Skeletal muscle satellite cell (primary cell): ENCODE measurements at regions not wholly inside any gene's neighbourhood (a gene's known extent, or its start where the extent isn't known, plus 50 kb on each side); places are given as distances from the start of the nearest gene placed in this dataset.
A peak's percentile ranks its signal among the peaks of the same experiment; 100 is the strongest.

ENCODE experiments used
- H3K27me3 ChIP-seq: 2 replicates; pipeline ENCODE4 v1.7.0; 2013; ENCODE audit warnings: low read length; ENCODE audit not compliant: control insufficient read depth, insufficient read depth
- H3K36me3 ChIP-seq: 2 replicates; pipeline ENCODE4 v1.7.0; 2013; ENCODE audit warnings: mild to moderate bottlenecking, control low read depth, low read length; ENCODE audit not compliant: insufficient read depth
- H3K4me1 ChIP-seq: 2 replicates; pipeline ENCODE4 v1.7.0; 2013; ENCODE audit warnings: low read length; ENCODE audit not compliant: control insufficient read depth, insufficient read depth
- H3K4me2 ChIP-seq: 2 replicates; pipeline ENCODE4 v1.7.0; 2013; ENCODE audit warnings: mild to moderate bottlenecking, low read length
- H3K4me3 ChIP-seq: 2 replicates; pipeline ENCODE4 v1.7.0; 2013; ENCODE audit warnings: low read length
- H3K9ac ChIP-seq: 2 replicates; pipeline ENCODE4 v1.7.0; 2013; ENCODE audit warnings: mild to moderate bottlenecking, low read depth, low read length, moderate library complexity
- H3K9me3 ChIP-seq: replicated peaks from 2 replicates; pipeline ENCODE4 v1.7.0; 2013; ENCODE audit warnings: mild to moderate bottlenecking, control low read depth, low read length

DNA sequence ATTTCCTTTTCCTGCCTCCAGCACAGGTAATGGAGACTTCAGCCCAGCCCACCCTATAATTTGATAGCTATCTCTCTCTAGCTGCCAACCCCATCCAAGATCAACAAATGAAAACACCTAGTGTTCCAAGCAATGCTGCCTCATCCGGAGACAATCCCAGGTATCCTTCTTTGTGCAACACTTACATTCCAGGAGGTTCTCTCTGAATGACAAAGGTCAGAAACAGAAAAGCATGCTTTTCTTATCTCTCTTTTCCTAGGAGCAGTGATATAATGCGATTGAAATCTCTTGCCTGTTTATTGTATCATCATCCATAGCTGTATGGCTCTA is 699.3 kb downstream of the INHBA start:
- Histone ChIP-seq H3K4me3 (no peak overlapping the region), H3K4me1 (peaks cover 27% of the 10 kb centered on the region), H3K4me2 (no peak overlapping the region), H3K36me3 (no peaks in the 10 kb centered on the region), H3K9me3 (no peaks in the 10 kb centered on the region), H3K9ac (no peak overlapping the region), H3K27me3 (no peaks in the 10 kb centered on the region)

DNA sequence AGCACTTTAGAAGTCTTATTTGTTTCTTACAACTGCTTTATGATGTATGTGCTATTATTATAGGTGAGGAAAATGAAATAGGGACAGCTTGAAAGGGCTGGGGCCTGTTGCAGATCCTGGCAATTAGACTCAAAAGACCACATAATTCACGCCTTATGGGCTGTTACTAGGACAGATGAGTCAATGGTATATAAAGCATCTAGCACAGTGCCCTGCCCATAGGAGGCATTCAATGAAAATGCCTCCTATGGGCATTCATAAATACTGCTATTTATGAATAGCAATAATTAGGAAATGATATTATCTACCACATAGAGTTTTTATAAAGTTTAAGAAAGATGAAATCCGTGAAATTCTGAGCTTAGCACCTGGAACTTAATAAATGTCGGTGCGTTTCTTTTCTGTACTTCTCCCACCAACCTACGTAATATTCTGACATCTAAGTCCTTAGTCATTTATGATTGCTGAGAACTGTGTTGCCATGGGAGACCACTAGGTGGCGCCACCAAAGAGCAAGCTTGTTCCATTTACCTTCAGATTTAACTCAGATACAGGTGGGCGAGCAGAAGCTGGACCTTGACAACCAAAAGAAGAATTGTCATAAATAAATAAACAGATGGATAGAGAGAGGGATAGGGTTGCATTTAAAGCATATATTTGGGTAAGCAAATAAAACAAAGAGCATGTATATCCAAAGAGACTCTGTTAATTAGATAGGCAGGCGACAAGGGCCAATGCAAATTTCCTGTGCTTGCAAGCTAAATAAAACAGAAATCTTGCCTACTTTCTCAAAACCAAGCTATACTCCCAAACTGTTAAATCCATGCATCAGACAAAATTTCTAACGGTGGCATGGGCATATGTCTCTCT is 699.9 kb downstream of the INHBA start:
- peaks cover 27% of the 10 kb centered on the region for H3K4me1 ChIP-seq
- H3K9ac ChIP-seq, result no peak overlapping the region
- no peaks in the 10 kb centered on the region for H3K27me3 ChIP-seq
- no peaks in the 10 kb centered on the region for H3K9me3 ChIP-seq
- H3K36me3 ChIP-seq, result no peaks in the 10 kb centered on the region
- no peak overlapping the region for H3K4me2 ChIP-seq
- no peak overlapping the region for H3K4me3 ChIP-seq

DNA sequence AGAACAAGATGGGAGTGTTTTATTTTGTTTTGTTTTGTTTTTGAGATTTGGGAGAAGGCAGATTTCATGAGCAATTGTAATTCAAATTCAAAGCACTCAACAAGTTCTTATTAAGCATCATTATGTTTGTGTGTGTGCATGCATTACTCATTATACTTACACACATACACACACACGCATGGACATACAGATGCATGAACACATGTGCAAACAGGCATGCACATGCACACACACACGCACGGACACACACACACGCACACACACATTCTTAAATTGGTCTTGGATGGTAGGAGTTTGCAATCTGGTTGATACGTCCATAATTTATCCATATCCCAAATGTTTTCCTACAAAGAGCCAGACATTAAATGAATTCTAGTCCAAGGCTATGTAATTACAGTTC is 702.8 kb downstream of the INHBA start:
- Histone ChIP-seq H3K9me3 (no peaks in the 10 kb centered on the region), H3K27me3 (no peaks in the 10 kb centered on the region), H3K36me3 (no peaks in the 10 kb centered on the region), H3K4me2 (no peak overlapping the region), H3K4me1 (peaks cover 4% of the 10 kb centered on the region), H3K9ac (no peak overlapping the region), H3K4me3 (no peak overlapping the region)

DNA sequence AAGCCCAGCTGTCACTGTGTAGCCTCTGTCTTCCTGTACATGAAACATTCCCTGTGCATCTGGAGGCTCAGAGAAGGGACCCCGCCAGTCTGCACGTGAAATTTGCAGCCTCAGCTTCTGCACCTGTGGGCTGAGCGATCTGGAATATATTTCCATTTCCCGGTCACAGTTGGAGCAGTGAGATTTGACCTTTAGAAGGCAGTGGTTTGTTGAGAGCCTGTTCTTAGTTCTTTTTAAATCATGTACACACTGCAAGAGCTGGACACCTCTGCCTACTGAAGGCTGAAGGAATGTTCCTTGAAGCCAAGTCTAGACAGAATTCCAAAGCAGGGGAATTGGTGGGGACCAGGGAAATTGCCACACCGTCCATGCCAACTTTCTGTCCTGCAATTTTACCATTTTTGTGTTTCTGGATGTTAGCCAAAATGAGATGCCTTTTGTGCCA is 706.6 kb downstream of the INHBA start:
- Histone ChIP-seq H3K4me1 (no peaks in the 10 kb centered on the region), H3K4me3 (no peak overlapping the region), H3K9ac (no peak overlapping the region), H3K9me3 (no peaks in the 10 kb centered on the region), H3K27me3 (no peaks in the 10 kb centered on the region), H3K4me2 (no peak overlapping the region), H3K36me3 (no peaks in the 10 kb centered on the region)

DNA sequence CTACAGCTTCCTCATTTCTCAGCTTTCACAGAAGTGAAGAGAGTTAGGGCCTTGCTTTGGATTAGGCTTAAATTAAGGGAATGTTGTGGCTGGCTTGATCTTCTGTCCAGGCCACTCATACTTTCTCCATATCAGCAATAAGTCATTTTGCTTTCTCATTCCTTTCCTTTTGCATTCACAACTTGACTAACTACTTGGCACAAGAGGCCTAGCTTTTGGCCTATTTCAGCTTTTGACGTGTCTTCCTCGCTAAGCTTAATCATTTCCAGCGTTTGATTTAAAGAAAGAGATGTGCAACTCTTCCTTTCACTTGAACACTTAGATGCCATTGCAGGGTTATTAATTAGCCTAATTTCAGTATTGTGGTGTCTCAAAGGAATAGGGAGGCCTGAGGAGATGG is 712.0 kb downstream of the INHBA start:
- Histone ChIP-seq H3K9me3 (no peaks in the 10 kb centered on the region), H3K4me3 (no peak overlapping the region), H3K4me2 (no peak overlapping the region), H3K9ac (no peak overlapping the region), H3K27me3 (no peaks in the 10 kb centered on the region), H3K36me3 (no peaks in the 10 kb centered on the region), H3K4me1 (peaks cover 8% of the 10 kb centered on the region)

DNA sequence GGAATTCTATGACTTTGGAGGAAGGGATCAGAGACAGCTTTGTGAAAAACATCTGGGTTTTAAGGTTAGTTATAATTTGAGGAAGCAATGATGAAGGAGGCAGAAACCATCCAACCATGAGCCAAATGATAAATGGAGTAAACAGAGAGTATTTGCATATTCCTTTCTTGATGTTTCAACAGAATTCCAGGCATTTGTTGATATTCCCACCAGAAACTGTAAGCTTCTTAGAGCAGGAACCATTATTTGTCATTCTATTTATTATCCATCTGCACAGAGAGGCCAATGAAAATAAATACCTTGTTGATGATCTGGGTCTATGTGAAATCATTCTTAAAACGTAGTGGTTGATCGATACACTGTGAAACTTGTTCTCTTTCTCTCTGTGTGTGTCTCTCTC is 715.3 kb downstream of the INHBA start:
- H3K9me3 ChIP-seq, result no peaks in the 10 kb centered on the region
- H3K36me3 ChIP-seq, result no peaks in the 10 kb centered on the region
- no peak overlapping the region for H3K4me2 ChIP-seq
- no peak overlapping the region for H3K4me3 ChIP-seq
- peaks cover 15% of the 10 kb centered on the region for H3K4me1 ChIP-seq
- H3K27me3 ChIP-seq, result no peaks in the 10 kb centered on the region
- H3K9ac ChIP-seq, result no peak overlapping the region

DNA sequence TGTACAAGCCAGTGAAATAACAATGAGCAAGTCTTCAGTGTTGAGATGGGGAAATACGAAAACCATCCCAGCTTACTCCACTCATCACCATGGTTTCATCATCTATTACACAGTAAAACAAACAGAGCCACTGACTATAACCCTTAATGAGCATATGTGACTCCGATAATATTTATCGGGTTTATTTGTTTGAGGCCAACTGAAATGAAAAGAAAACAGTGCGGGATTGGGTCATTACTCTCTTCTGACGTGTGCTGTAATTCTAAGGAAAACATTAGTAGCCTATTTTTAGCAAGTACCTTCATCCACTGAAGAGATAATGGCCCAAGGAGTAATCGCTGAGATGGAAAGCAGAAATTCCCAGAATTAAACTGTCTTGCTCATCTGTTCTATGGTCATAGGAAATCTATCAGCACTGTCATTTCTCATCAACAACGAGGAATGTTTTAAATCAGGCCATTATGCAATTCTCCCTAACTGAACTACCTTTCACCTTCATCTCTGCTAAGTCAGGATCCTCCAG is 716.5 kb downstream of the INHBA start:
- peak overlapping the region; percentile 60 for H3K9ac ChIP-seq
- H3K27me3 ChIP-seq, result no peaks in the 10 kb centered on the region
- H3K4me2 ChIP-seq, result no peak overlapping the region
- H3K9me3 ChIP-seq, result no peaks in the 10 kb centered on the region
- H3K36me3 ChIP-seq, result no peaks in the 10 kb centered on the region
- peaks cover 15% of the 10 kb centered on the region for H3K4me1 ChIP-seq
- no peak overlapping the region for H3K4me3 ChIP-seq

DNA sequence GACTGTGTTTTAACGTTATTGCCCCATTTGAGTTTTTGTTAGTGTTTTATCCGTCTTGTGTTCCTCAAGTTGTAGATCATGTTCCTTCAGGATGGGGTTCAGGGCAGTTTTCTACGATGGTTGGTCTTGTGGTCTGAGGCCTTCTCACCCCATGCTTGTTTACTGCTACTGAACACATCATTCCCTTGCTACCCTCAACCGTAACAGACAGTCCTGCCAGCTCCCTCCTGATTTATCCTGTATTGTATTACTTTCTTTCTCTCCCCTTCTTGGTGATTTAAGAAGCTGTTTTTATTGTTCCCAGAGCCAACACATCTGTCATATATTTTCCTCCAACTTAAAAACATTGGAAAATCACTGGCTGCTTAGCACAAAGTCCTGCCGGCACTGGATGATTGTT is 719.8 kb downstream of the INHBA start:
- no peaks in the 10 kb centered on the region for H3K27me3 ChIP-seq
- peaks cover 15% of the 10 kb centered on the region for H3K4me1 ChIP-seq
- no peaks in the 10 kb centered on the region for H3K36me3 ChIP-seq
- H3K9ac ChIP-seq, result no peak overlapping the region
- H3K4me2 ChIP-seq, result no peak overlapping the region
- H3K4me3 ChIP-seq, result no peak overlapping the region
- no peaks in the 10 kb centered on the region for H3K9me3 ChIP-seq

DNA sequence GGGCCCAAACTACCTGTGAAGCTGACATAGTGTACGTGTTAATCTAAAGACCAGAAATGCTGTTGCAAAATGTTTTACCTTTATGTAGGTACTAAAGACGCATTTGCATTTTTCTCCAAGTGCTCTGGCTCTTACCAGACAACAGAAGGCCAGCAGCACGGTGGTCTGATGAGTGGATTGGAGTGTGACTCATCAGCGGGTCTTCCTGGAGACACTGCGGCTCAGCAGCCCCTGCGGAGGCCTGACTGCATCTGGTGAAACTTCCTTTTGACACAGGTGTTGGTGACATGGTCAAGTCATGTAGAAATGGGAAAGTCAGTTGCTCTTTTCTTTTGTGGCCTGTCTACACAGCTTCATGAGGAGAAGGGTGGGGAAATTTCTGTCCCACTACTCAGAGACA is 723.6 kb downstream of the INHBA start:
- H3K4me2 ChIP-seq, result no peak overlapping the region
- no peaks in the 10 kb centered on the region for H3K4me1 ChIP-seq
- no peak overlapping the region for H3K9ac ChIP-seq
- H3K4me3 ChIP-seq, result no peak overlapping the region
- H3K36me3 ChIP-seq, result no peaks in the 10 kb centered on the region
- H3K9me3 ChIP-seq, result no peaks in the 10 kb centered on the region
- H3K27me3 ChIP-seq, result no peaks in the 10 kb centered on the region

DNA sequence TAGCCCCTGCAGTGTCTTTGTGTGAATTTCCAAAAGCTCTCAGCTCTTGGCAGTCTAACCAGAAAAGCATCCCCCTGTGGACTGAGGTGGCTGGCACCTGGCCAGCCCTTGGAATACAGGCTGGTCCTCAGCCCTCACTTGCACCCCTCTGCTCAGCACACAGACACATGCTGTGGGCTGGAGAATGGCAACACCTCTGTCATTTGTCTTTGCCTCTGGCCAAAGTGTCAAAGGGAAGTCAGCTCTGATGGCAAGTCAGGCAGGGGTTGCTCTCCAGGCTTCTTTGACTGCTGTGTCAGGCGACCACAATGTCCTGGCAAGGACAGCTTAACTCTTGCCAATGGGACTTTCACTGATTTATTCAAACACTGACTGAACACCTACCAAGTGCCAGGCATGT is 724.8 kb downstream of the INHBA start:
- Histone ChIP-seq H3K27me3 (no peaks in the 10 kb centered on the region), H3K36me3 (no peaks in the 10 kb centered on the region), H3K4me3 (no peak overlapping the region), H3K4me1 (no peaks in the 10 kb centered on the region), H3K4me2 (no peak overlapping the region), H3K9ac (no peak overlapping the region), H3K9me3 (no peaks in the 10 kb centered on the region)

DNA sequence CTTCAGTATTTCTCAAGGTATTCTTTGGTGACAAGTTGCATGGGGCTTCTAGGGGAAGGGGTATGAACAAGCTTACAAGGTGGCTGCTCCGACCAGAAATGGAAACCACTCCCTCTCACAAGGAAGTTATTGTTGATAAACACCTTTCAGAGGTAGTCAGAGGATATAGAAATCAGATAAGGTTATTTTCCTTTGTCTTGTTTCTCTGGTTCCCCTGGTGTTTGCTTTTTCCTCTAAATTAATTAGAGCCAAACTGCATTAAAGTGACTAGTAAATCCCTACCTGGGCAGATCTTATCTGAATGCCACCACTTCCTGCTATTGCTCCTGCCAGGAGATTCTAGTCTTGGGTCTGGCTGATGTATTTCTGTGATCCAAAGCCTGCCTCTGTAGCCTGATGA is 725.4 kb downstream of the INHBA start:
- Histone ChIP-seq H3K4me3 (no peak overlapping the region), H3K4me1 (no peaks in the 10 kb centered on the region), H3K9ac (no peak overlapping the region)

DNA sequence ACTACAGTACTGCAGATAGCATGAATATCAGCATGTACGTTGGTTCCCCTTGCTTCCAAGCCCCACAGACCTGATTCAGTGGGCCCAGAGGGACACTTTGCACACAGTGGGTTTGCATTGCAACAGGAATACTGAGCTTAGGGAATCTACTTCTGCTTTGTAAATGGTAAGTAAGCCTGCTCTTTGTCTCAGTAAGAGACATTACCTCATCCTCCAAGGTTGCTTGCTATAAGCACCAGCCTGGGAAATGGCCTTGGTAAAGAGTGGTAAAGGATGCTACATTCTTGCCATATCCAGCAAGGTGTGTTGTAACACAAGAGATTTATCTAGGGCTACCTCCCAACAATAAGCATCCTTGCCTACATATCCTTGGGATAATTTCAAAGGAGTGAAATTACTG is 730.5 kb downstream of the INHBA start:
- H3K4me2 ChIP-seq, result no peak overlapping the region
- H3K27me3 ChIP-seq, result no peaks in the 10 kb centered on the region
- H3K9ac ChIP-seq, result no peak overlapping the region
- H3K36me3 ChIP-seq, result no peaks in the 10 kb centered on the region
- no peaks in the 10 kb centered on the region for H3K4me1 ChIP-seq
- no peak overlapping the region for H3K4me3 ChIP-seq
- H3K9me3 ChIP-seq, result no peaks in the 10 kb centered on the region

More for the DNA sequence above, 725.4 kb downstream of the INHBA start:
- Histone ChIP-seq H3K27me3 (no peaks in the 10 kb centered on the region), H3K9me3 (no peaks in the 10 kb centered on the region), H3K36me3 (no peaks in the 10 kb centered on the region), H3K4me2 (no peak overlapping the region)
